ENCODE measurements at regions not wholly inside any gene's neighbourhood (a gene's known extent, or its start where the extent isn't known, plus 50 kb on each side); places are given as distances from the start of the nearest gene placed in this dataset.

DNA sequence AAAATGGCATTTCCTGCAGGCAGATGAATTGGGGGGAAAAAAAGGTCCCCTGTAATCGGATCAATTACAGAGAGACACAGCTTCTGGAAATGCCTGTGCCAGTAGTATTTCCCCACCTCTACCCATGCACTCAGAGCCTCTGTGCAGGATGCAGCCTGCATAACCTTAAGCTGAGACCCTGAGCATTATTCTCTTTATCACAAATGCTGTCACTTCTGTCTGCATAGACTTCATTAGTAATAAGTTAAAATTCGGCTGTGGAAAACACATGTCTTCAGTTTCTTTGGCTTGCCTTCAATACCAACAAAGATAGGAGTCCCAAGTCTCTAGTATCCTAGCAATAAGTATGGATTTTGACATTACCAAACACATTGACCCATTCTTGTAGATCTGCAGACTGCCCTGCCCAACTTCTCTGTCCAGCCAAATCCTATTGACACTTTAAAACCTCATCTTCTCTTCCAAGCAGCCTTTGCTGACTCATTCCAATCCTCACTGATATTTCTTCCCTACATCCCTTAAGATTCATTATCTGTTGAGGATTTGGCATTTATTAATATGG, 70.8 kb downstream of the LUZP4 start:
- TF ChIP-seq, protein P1, sequence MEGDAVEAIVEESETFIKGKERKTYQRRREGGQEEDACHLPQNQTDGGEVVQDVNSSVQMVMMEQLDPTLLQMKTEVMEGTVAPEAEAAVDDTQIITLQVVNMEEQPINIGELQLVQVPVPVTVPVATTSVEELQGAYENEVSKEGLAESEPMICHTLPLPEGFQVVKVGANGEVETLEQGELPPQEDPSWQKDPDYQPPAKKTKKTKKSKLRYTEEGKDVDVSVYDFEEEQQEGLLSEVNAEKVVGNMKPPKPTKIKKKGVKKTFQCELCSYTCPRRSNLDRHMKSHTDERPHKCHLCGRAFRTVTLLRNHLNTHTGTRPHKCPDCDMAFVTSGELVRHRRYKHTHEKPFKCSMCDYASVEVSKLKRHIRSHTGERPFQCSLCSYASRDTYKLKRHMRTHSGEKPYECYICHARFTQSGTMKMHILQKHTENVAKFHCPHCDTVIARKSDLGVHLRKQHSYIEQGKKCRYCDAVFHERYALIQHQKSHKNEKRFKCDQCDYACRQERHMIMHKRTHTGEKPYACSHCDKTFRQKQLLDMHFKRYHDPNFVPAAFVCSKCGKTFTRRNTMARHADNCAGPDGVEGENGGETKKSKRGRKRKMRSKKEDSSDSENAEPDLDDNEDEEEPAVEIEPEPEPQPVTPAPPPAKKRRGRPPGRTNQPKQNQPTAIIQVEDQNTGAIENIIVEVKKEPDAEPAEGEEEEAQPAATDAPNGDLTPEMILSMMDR (IDR thresholded peaks at IDR 0.05) = no peak
- no peak for TF ChIP-seq POLR2A (IDR thresholded peaks at IDR 0.05)

Measured in uterus (tissue), 2 donors.